ENCODE measurements at regions not wholly inside any gene's neighbourhood (a gene's known extent, or its start where the extent isn't known, plus 50 kb on each side); places are given as distances from the start of the nearest gene placed in this dataset.

DNA sequence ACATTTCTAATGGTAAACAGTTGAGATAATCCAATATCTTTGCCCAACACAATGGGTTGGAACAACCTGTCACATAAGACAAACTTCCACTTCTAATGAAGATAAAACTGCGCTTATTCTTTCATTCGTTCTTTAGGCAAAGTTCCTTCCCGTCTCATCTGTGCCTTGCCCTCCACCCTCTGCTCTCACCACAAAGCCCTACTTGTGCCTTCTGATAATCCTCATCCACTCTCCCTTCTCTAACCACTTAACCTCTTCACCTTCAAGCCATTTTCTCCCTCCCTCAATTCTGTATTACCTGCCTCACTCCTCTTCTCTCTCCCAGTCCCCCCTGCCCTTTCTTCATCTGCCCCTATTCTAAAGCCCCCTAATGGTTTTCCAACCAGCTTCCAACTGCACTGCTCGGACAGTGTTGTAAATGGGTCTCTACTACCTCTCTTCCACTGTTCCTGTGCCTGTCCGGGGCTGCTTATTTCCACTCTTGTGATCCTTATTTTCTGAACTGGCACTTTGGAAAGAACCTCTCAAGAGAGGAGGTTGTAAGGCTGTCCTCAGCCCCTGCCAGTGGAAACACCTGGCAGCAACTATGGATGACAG, 62.9 kb upstream of the MYB start:
- no peaks in the 10 kb centered on the region for H3K36me3 Mint-ChIP-seq (ENCODE audit: low read depth, unreplicated experiment)
- H3K4me1 Mint-ChIP-seq (ENCODE audit: unreplicated experiment), result no peaks in the 10 kb centered on the region
- no peaks in the 10 kb centered on the region for H3K27me3 Mint-ChIP-seq (ENCODE audit: unreplicated experiment)
- no peak for DNase-seq (ENCODE audit: low spot score)
- no peak overlapping the region for H3K4me3 Mint-ChIP-seq (ENCODE audit: unreplicated experiment)
- no peak overlapping the region for H3K27ac Mint-ChIP-seq (ENCODE audit: unreplicated experiment)
- H3K9me3 Mint-ChIP-seq (ENCODE audit: unreplicated experiment), result no peaks in the 10 kb centered on the region
- TF ChIP-seq, protein P1, sequence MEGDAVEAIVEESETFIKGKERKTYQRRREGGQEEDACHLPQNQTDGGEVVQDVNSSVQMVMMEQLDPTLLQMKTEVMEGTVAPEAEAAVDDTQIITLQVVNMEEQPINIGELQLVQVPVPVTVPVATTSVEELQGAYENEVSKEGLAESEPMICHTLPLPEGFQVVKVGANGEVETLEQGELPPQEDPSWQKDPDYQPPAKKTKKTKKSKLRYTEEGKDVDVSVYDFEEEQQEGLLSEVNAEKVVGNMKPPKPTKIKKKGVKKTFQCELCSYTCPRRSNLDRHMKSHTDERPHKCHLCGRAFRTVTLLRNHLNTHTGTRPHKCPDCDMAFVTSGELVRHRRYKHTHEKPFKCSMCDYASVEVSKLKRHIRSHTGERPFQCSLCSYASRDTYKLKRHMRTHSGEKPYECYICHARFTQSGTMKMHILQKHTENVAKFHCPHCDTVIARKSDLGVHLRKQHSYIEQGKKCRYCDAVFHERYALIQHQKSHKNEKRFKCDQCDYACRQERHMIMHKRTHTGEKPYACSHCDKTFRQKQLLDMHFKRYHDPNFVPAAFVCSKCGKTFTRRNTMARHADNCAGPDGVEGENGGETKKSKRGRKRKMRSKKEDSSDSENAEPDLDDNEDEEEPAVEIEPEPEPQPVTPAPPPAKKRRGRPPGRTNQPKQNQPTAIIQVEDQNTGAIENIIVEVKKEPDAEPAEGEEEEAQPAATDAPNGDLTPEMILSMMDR (IDR thresholded peaks at IDR 0.05; ENCODE audit: unreplicated experiment), result no peak

DNA sequence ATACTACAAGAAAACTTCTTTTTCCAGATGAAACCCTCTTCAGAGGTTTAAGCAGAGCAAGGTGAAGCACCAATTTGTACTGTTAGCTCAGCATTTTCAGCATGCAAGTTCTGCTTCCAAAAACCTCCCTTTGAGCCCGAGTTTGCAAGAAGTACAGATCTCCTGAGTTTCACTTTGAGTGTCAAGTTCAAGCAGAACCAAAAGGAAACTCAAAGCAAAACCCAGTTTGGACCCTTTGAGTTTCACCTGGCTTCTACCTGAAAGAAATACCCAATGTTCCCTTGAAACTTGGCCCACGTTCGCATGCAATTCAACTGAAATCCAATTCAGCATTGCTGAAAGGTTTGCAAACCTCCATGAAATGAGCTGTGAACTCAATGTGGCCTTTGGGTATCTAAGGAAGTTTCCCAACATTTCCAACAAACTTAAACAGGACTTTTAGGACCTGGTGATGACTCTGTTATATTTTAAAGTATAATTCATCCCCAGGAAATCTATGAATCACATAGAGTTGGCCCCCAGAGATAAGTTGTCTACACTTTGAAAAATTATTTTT, 62.9 kb upstream of the HBS1L start:
- TF ChIP-seq, protein P1 (IDR thresholded peaks at IDR 0.05; ENCODE audit: unreplicated experiment), result no peak

DNA sequence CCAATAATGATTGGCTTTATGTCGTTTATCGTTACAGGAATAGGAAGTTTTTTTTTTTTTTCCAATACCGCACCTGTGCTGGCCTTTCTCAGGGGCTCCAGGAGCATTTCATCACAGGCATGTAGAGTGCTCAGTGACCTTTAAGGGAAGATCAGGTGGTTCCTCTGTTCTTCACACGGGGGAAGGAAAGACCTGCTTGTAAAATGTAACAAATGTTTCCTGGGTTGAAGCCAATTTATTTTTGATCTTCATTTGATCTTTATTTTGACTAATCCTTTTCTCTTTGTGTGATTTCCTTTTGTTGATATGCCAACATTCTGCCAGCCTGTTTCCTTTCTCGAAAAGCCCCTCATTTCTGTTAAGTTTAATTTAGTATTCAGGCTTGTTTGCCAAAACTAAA, 61.9 kb upstream of the HBS1L start:
- Mint-ChIP-seq H3K4me3 (ENCODE audit: unreplicated experiment) (no peak overlapping the region), H3K4me1 (ENCODE audit: unreplicated experiment) (no peaks in the 10 kb centered on the region), H3K9me3 (ENCODE audit: unreplicated experiment) (no peaks in the 10 kb centered on the region), H3K27me3 (ENCODE audit: unreplicated experiment) (no peaks in the 10 kb centered on the region), H3K36me3 (ENCODE audit: low read depth, unreplicated experiment) (no peaks in the 10 kb centered on the region), H3K27ac (ENCODE audit: unreplicated experiment) (no peak overlapping the region)
- DNase-seq (ENCODE audit: low spot score), result no peak
- TF ChIP-seq, protein P1 (IDR thresholded peaks at IDR 0.05; ENCODE audit: unreplicated experiment), result no peak

More for the DNA sequence above, 62.9 kb upstream of the HBS1L start:
- Mint-ChIP-seq H3K9me3 (ENCODE audit: unreplicated experiment) (no peaks in the 10 kb centered on the region), H3K27me3 (ENCODE audit: unreplicated experiment) (no peaks in the 10 kb centered on the region), H3K27ac (ENCODE audit: unreplicated experiment) (no peak overlapping the region), H3K4me3 (ENCODE audit: unreplicated experiment) (no peak overlapping the region), H3K4me1 (ENCODE audit: unreplicated experiment) (no peaks in the 10 kb centered on the region), H3K36me3 (ENCODE audit: low read depth, unreplicated experiment) (no peaks in the 10 kb centered on the region)
- no peak for DNase-seq (ENCODE audit: low spot score)

DNA sequence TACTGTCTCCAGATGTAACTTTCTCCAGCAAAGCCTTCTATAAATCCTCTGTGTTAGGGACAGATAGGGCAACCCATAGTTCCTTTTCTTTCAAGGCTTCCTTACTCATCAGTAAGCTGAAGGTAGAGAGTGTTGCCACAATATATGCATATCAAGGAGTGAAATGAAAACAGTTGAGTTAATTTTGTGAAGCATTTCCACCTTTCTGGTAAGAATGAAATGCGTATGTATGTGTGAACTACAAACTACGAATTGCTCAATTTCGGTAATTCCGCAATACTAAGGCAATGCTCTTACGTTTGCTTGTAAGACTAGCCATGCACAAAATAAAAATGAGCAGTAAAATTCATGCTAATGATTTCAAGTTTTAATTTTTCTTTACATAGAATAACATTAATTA, 61.2 kb upstream of the HBS1L start:
- no peak overlapping the region for H3K27ac Mint-ChIP-seq (ENCODE audit: unreplicated experiment)
- no peak for DNase-seq (ENCODE audit: low spot score)
- H3K9me3 Mint-ChIP-seq (ENCODE audit: unreplicated experiment), result no peaks in the 10 kb centered on the region
- peaks cover 3% of the 10 kb centered on the region for H3K4me1 Mint-ChIP-seq (ENCODE audit: unreplicated experiment)
- H3K4me3 Mint-ChIP-seq (ENCODE audit: unreplicated experiment), result no peak overlapping the region
- H3K36me3 Mint-ChIP-seq (ENCODE audit: low read depth, unreplicated experiment), result no peaks in the 10 kb centered on the region
- TF ChIP-seq, protein P1 (IDR thresholded peaks at IDR 0.05; ENCODE audit: unreplicated experiment), result no peak
- no peaks in the 10 kb centered on the region for H3K27me3 Mint-ChIP-seq (ENCODE audit: unreplicated experiment)

DNA sequence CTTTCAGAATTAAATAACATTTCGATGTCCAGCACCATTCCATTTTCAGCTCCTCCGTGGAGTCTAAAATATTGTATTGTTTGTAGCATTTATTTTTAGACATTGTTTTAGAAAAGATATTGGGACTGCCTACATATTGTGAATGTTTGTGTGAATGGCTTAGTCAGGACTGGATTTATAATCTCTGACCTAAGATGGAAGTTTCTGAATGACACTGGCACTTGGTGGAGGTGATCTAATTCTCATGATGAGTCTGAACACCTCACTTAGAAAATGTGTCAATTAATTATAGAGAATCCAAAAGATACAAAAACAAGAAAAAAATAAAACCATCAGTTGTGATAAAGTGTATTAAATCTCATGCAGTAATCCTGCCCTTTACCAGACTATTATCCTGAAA, 60.8 kb upstream of the HBS1L start:
- H3K4me1 Mint-ChIP-seq (ENCODE audit: unreplicated experiment), result peaks cover 3% of the 10 kb centered on the region
- TF ChIP-seq, protein P1 (IDR thresholded peaks at IDR 0.05; ENCODE audit: unreplicated experiment), result no peak
- H3K27me3 Mint-ChIP-seq (ENCODE audit: unreplicated experiment), result no peaks in the 10 kb centered on the region
- no peaks in the 10 kb centered on the region for H3K36me3 Mint-ChIP-seq (ENCODE audit: low read depth, unreplicated experiment)
- H3K27ac Mint-ChIP-seq (ENCODE audit: unreplicated experiment), result no peak overlapping the region
- H3K9me3 Mint-ChIP-seq (ENCODE audit: unreplicated experiment), result no peaks in the 10 kb centered on the region
- no peak overlapping the region for H3K4me3 Mint-ChIP-seq (ENCODE audit: unreplicated experiment)
- no peak for DNase-seq (ENCODE audit: low spot score)

Data from endothelial cell (in vitro differentiated cells).